Hepatocyte (in vitro differentiated cells): ENCODE measurements at regions not wholly inside any gene's neighbourhood (a gene's known extent, or its start where the extent isn't known, plus 50 kb on each side); places are given as distances from the start of the nearest gene placed in this dataset.

ENCODE experiments used
- CTCF ChIP-seq: fragments of 200-600 bp; sonication (generic); IDR thresholded peaks from 2 replicates; pipeline ENCODE4 v1.5.1; 2016; ENCODE audit warnings: antibody characterized with exemption, mild to moderate bottlenecking; ENCODE audit not compliant: poor library complexity
- EZH2 ChIP-seq: fragments of 200-600 bp; sonication (generic); IDR thresholded peaks from 2 replicates; pipeline ENCODE4 v1.6.1; 2016; ENCODE audit warnings: antibody characterized with exemption, mild to moderate bottlenecking, borderline replicate concordance

GRCh38 chr9:31605164-31605563 lies 779.3 kb upstream of the ACO1 start:
- TF ChIP-seq CTCF (no peak), EZH2 (no peak)
